HG03432 (cell line): ENCODE measurements at regions not wholly inside any gene's neighbourhood (a gene's known extent, or its start where the extent isn't known, plus 50 kb on each side); places are given as distances from the start of the nearest gene placed in this dataset.

Experiments used
- ATAC-seq: cut with Tn5 transposase; IDR thresholded peaks from one replicate; pipeline ENCODE4 v1.9.1; 2021; ENCODE audit warnings: mild to moderate bottlenecking, moderate library complexity; ENCODE audit not compliant: unreplicated experiment

GRCh38 chr12:41983394-41983793 lies 161.3 kb downstream of the GXYLT1 start:
- no peak for ATAC-seq

DNA sequence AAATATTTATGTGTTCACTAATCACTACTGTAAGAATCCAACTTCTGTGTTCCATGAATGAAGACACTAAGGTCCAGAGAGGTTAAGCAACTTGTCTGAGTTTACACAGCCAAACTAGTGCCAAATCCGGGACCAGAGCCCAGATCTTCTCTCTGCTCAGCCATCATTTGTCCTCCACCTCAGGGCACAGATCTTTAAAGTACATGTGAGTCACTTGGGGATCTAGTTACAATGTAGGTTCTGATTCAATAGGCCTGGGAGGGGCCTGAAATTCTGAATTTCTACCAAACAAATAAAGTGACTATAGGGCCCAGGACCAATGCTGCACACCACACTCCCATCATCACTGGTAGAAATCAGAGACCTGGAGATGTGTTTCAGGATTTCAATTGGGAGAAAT lies 162.9 kb downstream of the GXYLT1 start:
- ATAC-seq: no peak

GRCh38 chr12:41981013-41981412 lies 163.7 kb downstream of the GXYLT1 start:
- no peak for ATAC-seq

- no peak for ATAC-seq
Measured at GRCh38 chr12:41980390-41980789, 164.3 kb downstream of the GXYLT1 start.

DNA sequence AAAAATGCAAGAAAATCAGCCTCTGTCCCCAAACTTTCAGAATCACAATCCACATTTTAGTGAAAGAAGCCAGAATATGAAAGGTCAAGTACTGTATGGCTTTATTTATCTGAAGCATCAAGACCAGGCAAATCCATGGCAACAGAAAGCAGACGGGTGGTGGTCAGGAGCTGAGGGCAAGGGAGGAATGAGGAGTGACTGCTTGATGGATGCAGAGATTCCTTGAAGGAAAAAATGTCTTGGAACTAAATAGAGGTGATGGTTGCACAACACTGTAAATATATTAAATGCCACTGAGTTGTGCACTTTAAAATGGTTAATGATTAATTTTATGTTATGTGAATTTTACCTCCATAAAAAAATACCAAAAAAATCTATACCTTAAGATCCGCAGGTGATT lies 165.1 kb downstream of the GXYLT1 start:
- ATAC-seq: no peak

DNA sequence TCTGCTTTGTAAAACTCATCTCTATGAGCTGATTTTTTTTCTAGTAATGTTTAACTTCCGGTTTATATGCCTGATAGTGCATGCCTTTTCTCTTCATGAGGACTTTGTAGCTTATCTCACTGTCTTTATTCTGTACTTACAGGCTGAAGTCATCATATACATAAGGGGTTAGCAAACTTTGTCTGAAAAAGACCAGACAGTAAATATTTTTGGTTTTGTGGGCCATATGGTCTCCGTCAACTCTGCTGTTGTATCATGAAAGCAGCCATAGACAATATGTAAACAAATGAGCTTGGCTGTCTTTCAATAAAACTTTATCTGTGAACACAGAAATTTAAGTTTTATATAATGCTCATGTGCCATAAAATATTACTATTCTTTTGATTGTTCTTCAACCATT lies 172.1 kb downstream of the GXYLT1 start:
- no peak for ATAC-seq

DNA sequence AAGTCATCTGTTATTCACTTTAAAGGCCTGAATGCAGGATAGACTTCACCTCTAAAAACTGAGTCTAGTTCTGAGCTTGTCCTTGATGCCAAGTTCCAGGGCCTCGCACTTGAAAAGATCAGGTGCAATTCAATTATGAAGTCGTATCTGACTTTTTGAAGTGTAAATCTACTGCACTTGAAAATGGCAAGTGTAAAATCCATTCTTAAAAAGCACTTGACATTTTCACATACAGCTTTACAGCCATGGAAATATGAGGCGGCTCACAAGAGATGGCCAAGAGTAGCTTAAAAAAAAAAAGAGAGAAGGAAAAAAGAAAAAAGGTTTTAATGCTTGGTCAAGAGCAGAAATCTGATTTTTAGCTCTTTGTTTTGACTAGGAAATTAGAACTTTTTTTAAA lies 172.5 kb downstream of the GXYLT1 start:
- no peak for ATAC-seq

- no peak for ATAC-seq
Measured at GRCh38 chr12:41970744-41971143, 173.9 kb downstream of the GXYLT1 start.

- ATAC-seq: no peak
Measured at GRCh38 chr12:41968599-41968998, 176.1 kb downstream of the GXYLT1 start.

- ATAC-seq: no peak
Measured at GRCh38 chr12:41967668-41968500, 176.8 kb downstream of the GXYLT1 start.

DNA sequence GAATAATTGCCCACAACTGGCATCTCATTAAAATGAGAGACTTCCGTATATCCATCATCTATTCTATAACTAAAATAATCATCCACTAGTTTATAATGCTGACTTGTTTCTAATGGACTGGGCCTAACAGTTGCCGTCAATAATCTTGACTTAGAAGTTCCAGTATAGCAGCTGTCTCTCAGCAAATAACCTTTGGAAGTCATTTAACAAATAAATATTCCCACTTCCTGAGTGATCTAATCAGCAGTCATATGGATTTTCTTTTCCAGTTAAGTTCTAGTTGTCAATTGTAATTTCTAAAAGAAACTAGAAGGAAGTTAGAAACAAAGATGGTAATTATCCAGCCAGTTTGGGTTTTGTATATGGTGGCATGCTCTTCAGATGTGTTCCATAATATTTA lies 177.8 kb downstream of the GXYLT1 start:
- no peak for ATAC-seq

DNA sequence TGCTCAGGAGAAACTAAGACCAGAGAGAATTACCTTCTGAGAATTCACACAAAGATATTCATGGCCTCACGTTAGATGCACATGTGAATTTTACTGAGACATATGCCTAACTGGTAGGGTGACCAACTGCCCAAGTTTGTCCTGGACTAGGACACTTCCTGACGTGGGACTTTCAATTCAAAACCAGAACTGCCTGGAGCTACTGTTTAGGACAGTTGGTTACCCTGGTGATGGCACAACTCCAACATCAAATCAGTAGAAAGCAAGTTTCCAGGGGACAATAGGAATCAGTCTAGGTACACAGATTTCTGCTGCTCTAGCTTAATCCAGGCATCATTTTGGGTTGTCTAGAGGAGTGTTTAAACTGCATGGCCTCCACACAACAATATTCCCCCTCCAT lies 178.7 kb downstream of the GXYLT1 start:
- ATAC-seq: no peak

GRCh38 chr12:41963398-41963797 lies 181.3 kb downstream of the GXYLT1 start:
- ATAC-seq: no peak

- ATAC-seq: no peak
Measured at GRCh38 chr12:41962171-41962572, 182.5 kb downstream of the GXYLT1 start.

- ATAC-seq: no peak
Measured at GRCh38 chr12:41959271-41959670, 185.4 kb downstream of the GXYLT1 start.

- ATAC-seq: no peak
Measured at GRCh38 chr12:41956353-41956752, 188.3 kb downstream of the GXYLT1 start.

DNA sequence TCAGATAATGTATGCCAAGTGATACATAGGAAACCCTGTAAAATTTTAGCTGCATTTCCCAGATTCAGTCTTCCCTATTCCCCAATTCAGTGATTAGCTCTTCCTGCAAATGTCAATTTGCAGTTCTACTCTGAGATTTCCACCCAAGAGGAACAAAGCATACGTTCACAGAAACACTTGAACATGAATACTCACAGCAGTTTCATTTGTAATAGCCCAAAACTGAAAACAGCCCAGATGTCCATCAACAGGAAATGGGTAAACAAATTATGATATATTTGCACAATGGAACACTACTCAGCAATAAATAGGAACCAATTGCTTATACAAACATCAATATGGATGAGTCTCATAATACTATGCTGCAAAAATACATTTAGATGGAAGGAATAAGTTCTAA lies 194.2 kb downstream of the GXYLT1 start:
- peak; percentile 50 for ATAC-seq

DNA sequence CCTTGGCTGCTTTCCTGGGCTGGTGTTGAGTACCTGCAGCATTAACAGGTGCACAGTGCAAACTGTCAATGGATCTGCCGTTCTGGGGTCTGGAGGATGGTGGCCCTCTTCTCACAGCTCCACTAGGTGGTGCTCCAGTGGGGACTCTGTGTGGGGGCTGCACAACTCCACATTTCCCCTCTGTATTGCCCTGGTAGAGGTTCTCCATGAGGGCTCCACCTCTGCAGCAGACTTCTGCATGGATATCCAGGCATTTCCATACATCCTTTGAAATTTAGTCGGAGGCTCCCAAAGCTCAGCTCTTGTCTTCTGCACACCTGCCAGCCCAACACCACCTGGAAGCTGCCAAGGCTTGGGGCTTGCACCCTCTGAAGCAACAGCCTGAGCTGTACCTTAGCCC lies 198.6 kb downstream of the GXYLT1 start:
- ATAC-seq: no peak

GRCh38 chr12:41944216-41944615 lies 200.5 kb downstream of the GXYLT1 start:
- no peak for ATAC-seq

DNA sequence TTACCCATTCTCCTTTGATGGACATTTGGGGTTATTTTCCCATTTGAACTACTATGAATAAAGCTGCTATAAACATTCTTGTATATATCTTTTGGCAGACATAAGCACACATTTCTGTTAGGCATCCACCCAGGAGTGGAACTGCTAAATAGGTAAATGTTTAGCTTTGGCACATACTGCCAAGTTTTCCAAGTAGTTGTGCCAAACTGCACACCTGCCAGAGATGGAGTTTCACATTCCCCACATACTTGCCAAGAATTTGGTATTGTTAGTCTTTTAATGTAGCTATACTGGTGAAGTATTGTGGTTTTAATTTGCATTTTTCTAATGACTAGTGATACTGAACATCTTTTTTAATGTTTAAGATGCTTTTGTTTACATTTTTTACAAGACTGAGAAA lies 201.0 kb downstream of the GXYLT1 start:
- no peak for ATAC-seq

DNA sequence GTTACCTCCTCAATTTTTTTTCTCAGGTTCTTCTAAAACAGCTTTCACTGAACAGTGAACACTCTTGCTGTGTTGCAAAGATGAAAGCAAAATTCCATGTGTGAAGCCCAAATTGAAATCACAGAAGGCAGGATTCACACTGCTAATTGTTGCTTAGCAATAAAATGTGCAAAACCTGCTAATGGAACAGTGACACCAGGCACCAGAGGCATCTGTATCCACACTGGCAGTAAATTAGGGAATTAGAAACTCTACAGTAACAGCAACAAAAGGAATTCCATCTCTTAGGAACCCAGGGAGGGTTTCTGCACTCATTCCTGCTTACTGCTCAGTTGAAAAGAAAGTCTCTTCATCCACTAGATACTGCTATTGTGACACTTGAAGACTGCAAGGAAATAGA lies 202.3 kb downstream of the GXYLT1 start:
- no peak for ATAC-seq

DNA sequence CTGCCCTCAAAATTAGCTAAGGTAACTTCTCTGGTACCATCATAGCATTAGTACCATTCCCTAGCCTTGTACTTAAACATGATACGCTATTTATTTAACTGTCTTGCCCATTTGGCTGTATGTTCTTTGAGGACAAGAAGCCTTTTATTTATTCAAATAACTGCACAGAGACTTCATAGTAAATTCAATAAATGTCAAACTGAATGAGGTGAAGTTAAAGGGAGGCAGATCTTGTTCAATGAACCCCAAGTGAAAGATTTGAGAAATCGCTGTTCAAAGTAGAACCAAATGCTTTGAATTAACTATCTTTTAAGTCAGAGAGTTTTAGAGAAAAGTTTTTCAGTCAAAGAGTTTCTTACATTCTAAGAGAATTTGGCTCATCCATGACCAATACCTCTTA lies 203.6 kb downstream of the GXYLT1 start:
- ATAC-seq: no peak

- no peak for ATAC-seq
Measured at GRCh38 chr12:41940571-41940970, 204.1 kb downstream of the GXYLT1 start.
